ENCODE measurements at regions not wholly inside any gene's neighbourhood (a gene's known extent, or its start where the extent isn't known, plus 50 kb on each side); places are given as distances from the start of the nearest gene placed in this dataset.

GRCh38 chr2:200254773-200255172, 51.7 kb upstream of the SPATS2L start:
- WGBS = 97% methylated on average over 4 of the region's 4 CpGs
- Histone ChIP-seq H3K4me3 (ENCODE audit: low read length in 2 of 2) (no peak overlapping the region), H3K9me3 (ENCODE audit: control insufficient read depth in 2 of 2, insufficient read depth in 1 of 2, low read length in 1 of 2) (no peaks in the 10 kb centered on the region), H3K36me3 (ENCODE audit: control insufficient read depth in 2 of 2, insufficient read depth in 2 of 2, low read length in 1 of 2) (no peaks in the 10 kb centered on the region), H3K4me1 (ENCODE audit: control insufficient read depth in 2 of 2, insufficient read depth in 2 of 2, low read length in 2 of 2) (peaks cover 0 to 5% of the 10 kb centered on the region in 2 donors), H3K27me3 (ENCODE audit: control insufficient read depth in 2 of 2, insufficient read depth in 1 of 2, low read length in 1 of 2) (no peaks in the 10 kb centered on the region), H3K27ac (ENCODE audit: low read depth in 1 of 2, low read length in 1 of 2) (no peak overlapping the region)
- no peak for DNase-seq (ENCODE audit: low read depth in 6 of 9, low spot score in 9 of 9)

GRCh38 chr2:200255549-200255948, 50.9 kb upstream of the SPATS2L start:
- 97% methylated on average over 3 of the region's 3 CpGs for WGBS
- Histone ChIP-seq H3K27ac (ENCODE audit: low read depth in 1 of 2, low read length in 1 of 2) (no peak overlapping the region), H3K4me3 (ENCODE audit: low read length in 2 of 2) (no peak overlapping the region), H3K36me3 (ENCODE audit: control insufficient read depth in 2 of 2, insufficient read depth in 2 of 2, low read length in 1 of 2) (no peaks in the 10 kb centered on the region), H3K4me1 (ENCODE audit: control insufficient read depth in 2 of 2, insufficient read depth in 2 of 2, low read length in 2 of 2) (peaks cover 0 to 5% of the 10 kb centered on the region in 2 donors), H3K27me3 (ENCODE audit: control insufficient read depth in 2 of 2, insufficient read depth in 1 of 2, low read length in 1 of 2) (no peaks in the 10 kb centered on the region), H3K9me3 (ENCODE audit: control insufficient read depth in 2 of 2, insufficient read depth in 1 of 2, low read length in 1 of 2) (no peaks in the 10 kb centered on the region)
- no peak for DNase-seq (ENCODE audit: low read depth in 6 of 9, low spot score in 9 of 9)

Data from thymus (tissue), 11 donors.